Neuron (in vitro differentiated cells): ENCODE measurements at regions not wholly inside any gene's neighbourhood (a gene's known extent, or its start where the extent isn't known, plus 50 kb on each side); places are given as distances from the start of the nearest gene placed in this dataset.

Source experiments
- H2AFZ ChIP-seq: one replicate; pipeline ENCODE4 v1.6.1; 2013; ENCODE audit warnings: low read depth, mild to moderate bottlenecking, inconsistent platforms, low read length, moderate library complexity
- H3K27me3 ChIP-seq: one replicate; pipeline ENCODE4 v1.6.1; 2013; ENCODE audit warnings: low read length; ENCODE audit not compliant: insufficient read depth
- H3K36me3 ChIP-seq: one replicate; pipeline ENCODE4 v1.6.1; 2013; ENCODE audit warnings: low read length; ENCODE audit not compliant: insufficient read depth
- H3K4me1 ChIP-seq: one replicate; pipeline ENCODE4 v1.6.1; 2013; ENCODE audit warnings: low read length; ENCODE audit not compliant: insufficient read depth
- H3K4me3 ChIP-seq: 2 replicates; pipeline ENCODE4 v1.5.1; 2013; ENCODE audit warnings: mild to moderate bottlenecking, low read length, moderate library complexity
- H3K9me3 ChIP-seq: one replicate; pipeline ENCODE4 v1.6.1; 2013; ENCODE audit warnings: low read length

DNA sequence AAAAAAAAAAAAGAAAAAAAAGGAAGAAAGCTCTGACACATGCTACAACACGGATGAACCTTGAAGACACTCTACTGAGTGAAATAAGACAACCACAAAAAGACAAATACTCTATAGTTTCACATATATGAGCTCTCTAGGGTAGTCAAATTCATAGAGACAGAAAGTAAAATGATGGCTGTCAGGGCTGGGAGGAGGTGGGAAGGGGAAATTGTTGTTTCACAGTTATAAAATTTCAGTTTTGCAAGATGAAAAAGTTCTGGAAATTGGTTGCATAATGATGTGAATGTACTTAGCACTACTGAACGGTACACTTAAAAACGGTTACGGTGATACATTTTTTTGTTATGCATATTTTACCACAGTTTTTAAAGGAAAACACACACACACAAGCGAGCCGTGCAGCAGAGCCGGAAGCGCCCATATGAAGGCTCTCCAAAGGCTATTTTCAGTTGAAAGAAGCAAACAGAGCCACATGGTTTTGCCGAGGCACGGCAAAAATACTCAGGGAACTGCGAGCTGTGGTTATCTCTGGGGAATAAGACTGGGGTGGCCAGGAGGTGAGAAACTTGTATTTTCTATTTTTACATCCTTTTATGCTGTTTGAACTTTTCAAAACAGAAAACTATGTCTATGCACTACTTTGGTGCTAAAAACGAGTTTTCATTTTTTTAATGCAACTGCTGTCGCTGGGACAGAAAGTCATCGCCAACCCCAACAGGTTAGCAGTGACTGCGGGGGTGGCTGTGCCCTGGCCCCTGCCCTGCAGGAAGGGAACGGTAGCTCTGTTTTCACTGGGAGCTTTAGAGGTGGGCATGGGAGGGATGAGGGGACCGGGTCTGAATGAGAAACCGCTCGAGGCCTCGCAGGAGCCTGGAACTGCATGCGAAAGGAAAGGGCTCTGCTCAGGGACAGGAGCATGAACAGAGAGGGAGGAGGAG is 132.9 kb downstream of the OAT start:
- Histone ChIP-seq H3K4me1 (peaks cover 4% of the 10 kb centered on the region), H3K36me3 (no peaks in the 10 kb centered on the region), H3K9me3 (no peaks in the 10 kb centered on the region), H2AFZ (no peak overlapping the region), H3K27me3 (no peaks in the 10 kb centered on the region), H3K4me3 (no peak overlapping the region)

DNA sequence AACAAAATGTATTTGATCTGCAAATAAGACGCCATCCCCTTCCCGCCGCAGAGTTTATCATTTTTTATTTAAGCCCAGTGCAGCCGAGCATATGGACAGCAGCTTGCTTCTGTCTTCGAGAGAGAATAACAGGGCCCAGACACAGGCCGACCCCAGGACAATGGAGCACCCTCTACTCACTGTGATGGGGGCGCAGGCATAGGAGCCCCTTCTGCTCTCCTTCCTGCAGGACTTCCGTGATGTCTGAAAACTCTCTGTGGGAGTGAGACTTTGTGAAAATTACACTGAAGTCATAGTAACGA is 134.8 kb downstream of the OAT start:
- Histone ChIP-seq H3K27me3 (no peaks in the 10 kb centered on the region), H3K4me3 (no peak overlapping the region), H3K36me3 (no peaks in the 10 kb centered on the region)

DNA sequence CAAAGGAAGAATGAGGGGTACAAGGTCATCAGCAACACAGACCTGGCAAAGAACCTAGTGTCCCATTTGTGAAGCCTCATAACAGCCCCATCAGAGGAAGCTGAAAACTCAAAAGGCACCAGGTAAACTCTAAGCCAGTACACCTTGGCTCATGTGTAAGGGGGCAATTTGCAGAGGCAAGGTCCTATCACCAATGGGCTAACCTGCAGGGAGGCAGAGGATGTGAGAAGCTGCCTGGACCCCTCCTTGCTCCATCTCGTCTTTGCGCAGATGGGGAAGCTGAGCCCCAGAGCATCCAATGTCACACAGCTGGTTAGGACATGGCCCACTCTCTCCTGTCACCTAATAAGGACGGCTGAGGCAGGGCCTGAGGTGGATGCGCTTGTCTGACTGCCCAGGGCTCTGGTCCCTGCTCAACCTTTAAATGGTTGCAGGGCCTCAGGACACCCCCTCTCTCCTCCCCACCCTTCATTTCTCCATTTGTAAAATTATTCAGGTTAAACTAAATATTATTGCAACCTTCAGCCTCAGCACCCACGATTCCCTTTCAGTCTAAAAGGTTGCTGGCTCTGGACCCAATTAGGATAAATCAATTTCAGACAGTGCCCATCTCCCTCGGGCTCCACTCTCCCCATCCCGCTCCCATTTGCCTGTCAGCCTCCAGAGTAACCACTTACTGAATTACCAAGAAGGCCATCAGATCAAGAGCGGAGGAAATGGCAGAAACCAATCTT is 135.3 kb downstream of the OAT start:
- no peak overlapping the region for H3K4me3 ChIP-seq
- H3K36me3 ChIP-seq, result no peaks in the 10 kb centered on the region
- H2AFZ ChIP-seq, result no peak overlapping the region
- no peaks in the 10 kb centered on the region for H3K27me3 ChIP-seq
- H3K4me1 ChIP-seq, result no peaks in the 10 kb centered on the region
- no peaks in the 10 kb centered on the region for H3K9me3 ChIP-seq

More for the DNA sequence above, 134.8 kb downstream of the OAT start:
- no peaks in the 10 kb centered on the region for H3K9me3 ChIP-seq
- peaks cover 4% of the 10 kb centered on the region for H3K4me1 ChIP-seq
- H2AFZ ChIP-seq, result no peak overlapping the region

DNA sequence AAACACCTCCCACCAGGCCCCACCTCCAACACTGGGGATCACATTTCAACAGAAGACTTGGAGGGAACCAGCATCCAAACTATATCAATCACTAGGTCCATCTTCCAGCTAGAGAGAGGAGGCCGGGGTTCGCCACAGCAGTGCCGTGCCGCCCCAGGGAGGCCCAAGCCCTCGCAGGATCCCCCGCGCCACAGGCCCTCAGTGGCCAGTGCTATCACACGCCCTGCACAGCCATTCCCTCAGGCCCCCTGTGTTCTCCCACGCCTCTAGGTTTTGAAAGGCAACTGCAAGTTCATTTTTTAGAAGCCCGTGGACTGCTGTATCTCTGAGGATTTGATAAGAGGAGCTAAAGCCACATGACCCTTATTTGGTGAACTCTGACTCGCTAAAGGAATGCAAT is 136.4 kb downstream of the OAT start:
- H3K27me3 ChIP-seq, result no peaks in the 10 kb centered on the region
- H3K4me3 ChIP-seq, result no peak overlapping the region
- no peak overlapping the region for H2AFZ ChIP-seq
- no peaks in the 10 kb centered on the region for H3K4me1 ChIP-seq
- no peaks in the 10 kb centered on the region for H3K36me3 ChIP-seq
- H3K9me3 ChIP-seq, result no peaks in the 10 kb centered on the region

DNA sequence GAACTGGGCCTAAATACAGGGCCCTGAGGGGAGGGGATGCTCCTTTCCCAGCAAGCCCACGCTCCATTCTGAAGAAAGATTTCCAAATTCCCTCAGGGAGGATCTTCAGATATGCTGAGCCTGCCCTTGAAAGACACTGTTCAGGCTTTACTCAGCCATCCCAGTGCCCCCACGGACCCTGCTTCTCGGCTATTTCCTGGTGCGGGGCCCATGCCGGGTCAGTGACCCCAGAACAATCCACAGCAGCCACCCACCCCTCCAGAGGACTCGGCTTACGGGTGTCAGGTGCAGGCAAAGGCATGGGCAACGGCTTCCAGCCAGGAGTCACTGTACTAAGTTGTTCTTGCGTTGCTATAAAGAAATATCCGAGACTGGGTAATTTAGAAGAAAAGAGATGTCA is 137.1 kb downstream of the OAT start:
- Histone ChIP-seq H3K27me3 (no peaks in the 10 kb centered on the region), H3K36me3 (no peaks in the 10 kb centered on the region), H3K9me3 (no peaks in the 10 kb centered on the region), H2AFZ (no peak overlapping the region), H3K4me1 (no peaks in the 10 kb centered on the region), H3K4me3 (no peak overlapping the region)

DNA sequence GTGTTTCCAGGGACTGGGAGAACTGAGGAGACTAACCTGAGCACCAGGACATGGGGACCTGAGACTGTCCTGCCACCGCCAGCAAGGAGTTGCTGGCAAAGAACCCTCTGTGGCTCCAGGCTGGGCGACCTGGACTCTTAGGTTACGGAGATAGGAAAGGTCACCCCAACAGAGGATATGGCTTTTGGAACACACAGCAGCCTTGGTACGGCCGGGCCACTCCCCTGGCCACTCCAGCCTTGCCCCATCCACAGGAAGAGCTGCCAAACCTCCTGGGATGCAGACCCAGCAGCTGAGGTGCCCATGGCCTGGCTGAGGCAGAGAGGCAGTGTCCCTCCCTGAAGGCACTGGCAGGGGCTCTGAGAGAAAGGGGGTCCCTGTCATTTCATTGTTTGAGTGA is 137.8 kb downstream of the OAT start:
- Histone ChIP-seq H3K4me3 (no peak overlapping the region), H3K4me1 (no peaks in the 10 kb centered on the region), H3K27me3 (no peaks in the 10 kb centered on the region), H2AFZ (no peak overlapping the region), H3K9me3 (no peaks in the 10 kb centered on the region), H3K36me3 (no peaks in the 10 kb centered on the region)

DNA sequence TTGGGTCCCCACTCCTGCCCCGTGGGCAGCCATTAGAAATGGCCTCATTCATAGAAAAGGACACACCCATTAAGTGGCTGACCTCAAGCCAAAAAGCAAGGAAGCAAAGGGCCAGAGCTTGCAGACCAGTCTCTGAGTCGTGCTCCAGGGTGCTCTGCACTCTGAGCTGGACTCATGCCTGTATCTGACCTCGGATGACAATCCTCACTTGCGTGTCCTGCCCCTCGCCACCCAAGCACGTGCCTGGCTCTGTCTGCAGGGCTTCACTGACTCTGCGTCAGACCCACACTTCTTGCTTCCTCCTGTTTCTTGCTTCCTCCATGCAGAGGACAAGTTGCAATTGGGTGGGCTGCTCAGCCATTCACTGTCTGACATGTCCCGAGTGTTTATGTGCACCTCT is 138.8 kb downstream of the OAT start:
- no peaks in the 10 kb centered on the region for H3K27me3 ChIP-seq

DNA sequence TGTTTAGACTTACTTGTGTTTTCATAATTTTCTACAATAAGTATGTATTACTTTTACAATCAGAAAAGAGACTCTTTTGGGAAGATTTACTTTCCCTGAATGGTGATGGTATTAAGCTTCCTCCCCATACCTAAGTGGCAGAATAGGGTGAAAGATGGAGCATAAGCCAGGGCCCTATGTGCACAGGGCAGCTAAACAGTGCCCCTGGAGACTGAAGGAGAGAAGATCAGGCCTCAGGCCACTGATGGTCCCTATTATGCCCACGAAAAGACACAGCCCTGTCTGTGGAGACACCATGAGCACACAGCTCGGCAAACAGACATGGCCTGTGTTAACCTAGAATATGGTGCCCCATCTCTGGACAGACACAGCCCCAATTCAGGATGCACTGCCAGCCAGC is 139.4 kb downstream of the OAT start:
- H3K27me3 ChIP-seq, result no peaks in the 10 kb centered on the region
- H3K4me3 ChIP-seq, result no peak overlapping the region

More for the DNA sequence above, 138.8 kb downstream of the OAT start:
- no peak overlapping the region for H2AFZ ChIP-seq
- no peaks in the 10 kb centered on the region for H3K36me3 ChIP-seq
- H3K4me1 ChIP-seq, result no peaks in the 10 kb centered on the region
- no peak overlapping the region for H3K4me3 ChIP-seq
- H3K9me3 ChIP-seq, result no peaks in the 10 kb centered on the region

DNA sequence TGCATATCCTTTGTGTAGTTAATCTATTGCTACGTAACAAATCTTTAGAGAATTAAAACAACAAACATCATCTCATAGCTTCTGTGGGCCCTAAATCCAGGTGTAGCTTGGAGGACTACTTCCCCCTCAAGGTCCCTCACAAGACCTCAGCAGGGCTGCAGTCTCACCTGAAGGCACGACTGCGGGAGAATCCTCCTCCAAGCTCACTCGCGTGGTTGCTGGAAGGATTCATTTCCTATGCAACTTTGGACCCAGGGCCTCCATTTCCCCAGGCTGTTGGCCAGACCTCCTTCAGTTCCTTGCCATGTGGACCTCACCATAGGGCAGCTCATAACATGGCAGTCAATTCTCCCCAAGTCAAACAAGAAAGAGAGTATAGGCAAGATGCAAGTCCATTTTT is 140.4 kb downstream of the OAT start:
- H2AFZ ChIP-seq, result no peak overlapping the region
- H3K4me3 ChIP-seq, result no peak overlapping the region
- no peaks in the 10 kb centered on the region for H3K36me3 ChIP-seq
- no peaks in the 10 kb centered on the region for H3K9me3 ChIP-seq
- H3K27me3 ChIP-seq, result no peaks in the 10 kb centered on the region
- H3K4me1 ChIP-seq, result no peaks in the 10 kb centered on the region

More for the DNA sequence above, 139.4 kb downstream of the OAT start:
- Histone ChIP-seq H2AFZ (no peak overlapping the region), H3K4me1 (no peaks in the 10 kb centered on the region), H3K36me3 (no peaks in the 10 kb centered on the region), H3K9me3 (no peaks in the 10 kb centered on the region)

DNA sequence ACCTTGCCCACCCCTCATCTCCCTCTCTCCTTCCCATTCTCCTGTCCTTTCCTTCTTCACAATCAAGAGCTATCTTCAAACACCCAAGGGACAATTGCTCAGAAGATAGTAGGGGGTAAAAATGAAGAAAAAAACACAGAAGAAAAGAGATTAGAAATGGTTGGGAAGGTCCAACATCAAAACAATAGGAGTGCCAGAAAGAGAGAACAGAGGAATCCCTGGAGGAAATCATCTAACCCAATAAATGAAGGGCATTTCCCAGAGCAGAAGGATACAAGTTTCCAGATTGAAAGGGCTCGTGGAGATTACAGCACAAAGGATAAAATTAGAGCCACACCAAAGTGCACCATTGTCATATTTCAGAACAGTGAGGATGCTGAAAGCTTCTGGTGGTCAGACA is 145.6 kb downstream of the OAT start:
- Histone ChIP-seq H3K27me3 (no peaks in the 10 kb centered on the region), H3K4me3 (no peak overlapping the region), H3K36me3 (no peaks in the 10 kb centered on the region), H2AFZ (no peak overlapping the region), H3K9me3 (peaks cover 2% of the 10 kb centered on the region), H3K4me1 (no peaks in the 10 kb centered on the region)

DNA sequence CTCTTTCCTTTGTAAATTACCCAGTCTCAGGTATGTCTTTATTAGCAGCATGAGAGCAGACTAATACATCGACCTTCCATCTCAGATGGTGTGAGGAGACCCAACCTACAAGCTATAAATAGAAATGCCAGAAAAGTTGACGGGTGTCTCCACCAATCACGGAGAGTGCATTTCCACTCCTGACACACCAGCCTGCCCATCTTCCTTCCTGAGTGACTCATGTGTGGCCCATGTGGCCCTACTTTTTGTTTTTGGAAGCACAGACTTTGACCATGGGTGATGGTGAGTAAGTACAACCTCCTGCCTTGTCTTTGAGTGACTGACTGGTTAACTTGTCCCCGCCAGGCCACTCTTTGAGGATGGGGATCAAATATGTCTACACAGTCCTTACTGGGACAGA is 147.0 kb downstream of the OAT start:
- no peaks in the 10 kb centered on the region for H3K36me3 ChIP-seq
- H3K9me3 ChIP-seq, result peaks cover 2% of the 10 kb centered on the region
- peaks cover 2% of the 10 kb centered on the region for H3K27me3 ChIP-seq
- no peak overlapping the region for H3K4me3 ChIP-seq
- H2AFZ ChIP-seq, result no peak overlapping the region
- no peaks in the 10 kb centered on the region for H3K4me1 ChIP-seq

DNA sequence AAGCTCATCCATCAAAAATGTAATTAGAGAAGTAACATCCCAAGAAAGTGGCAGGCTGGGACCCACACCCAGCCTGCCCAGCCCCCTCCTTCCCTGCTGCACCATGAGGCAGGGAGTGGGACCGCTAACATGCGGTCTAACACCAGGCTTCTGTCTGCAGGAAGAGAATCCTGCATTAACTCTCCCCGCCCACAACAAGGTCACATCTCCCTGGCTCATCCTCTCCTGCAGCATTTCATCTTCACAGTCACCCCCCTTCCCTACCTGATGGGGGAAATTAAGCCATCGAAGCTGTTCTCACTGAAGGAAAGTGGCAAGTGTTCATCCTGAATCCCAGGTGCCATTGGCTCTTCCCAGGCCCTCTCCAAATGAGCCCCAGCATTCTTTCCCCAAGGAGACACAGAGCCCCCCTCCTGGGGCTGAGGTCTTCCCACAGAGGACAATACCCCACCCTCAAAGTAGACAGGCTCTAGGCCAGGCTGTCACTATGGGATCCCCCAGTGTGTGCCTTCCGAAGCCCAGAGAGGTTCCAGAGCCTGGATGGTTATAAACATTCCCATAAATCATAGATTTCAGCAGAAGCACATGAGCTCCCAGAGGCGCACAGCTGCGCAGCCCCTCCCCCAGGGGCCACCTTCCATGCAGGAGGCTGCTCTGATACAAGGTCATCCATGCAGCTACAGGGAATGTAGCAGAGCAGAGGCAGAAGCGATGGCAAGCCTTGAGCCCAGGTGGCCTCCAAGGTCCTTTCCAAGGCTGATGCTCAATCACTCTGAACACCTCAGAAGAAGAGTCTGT is 148.0 kb downstream of the OAT start:
- Histone ChIP-seq H3K4me3 (no peak overlapping the region), H3K27me3 (peaks cover 2% of the 10 kb centered on the region), H3K9me3 (peaks cover 2% of the 10 kb centered on the region), H3K36me3 (no peaks in the 10 kb centered on the region), H3K4me1 (no peaks in the 10 kb centered on the region), H2AFZ (no peak overlapping the region)

DNA sequence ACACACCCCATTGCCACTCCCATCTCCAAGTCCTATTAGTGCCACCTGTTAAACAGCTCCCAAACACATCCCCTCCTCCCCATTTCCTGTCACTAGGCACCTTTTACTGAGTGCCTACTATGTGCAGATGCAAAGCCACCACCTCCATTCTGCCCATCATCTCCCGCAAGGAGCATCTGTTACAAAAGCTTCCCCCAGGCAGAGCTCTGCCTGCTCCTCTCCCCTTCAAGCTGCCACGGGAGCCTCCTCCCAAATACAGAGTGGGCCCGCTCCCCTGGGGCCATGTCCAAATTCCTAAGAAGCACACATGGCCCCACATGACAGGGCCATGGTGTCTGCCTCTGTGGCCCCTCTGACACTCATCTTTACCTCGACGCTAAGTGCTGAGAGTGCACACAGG is 149.7 kb downstream of the OAT start:
- H3K36me3 ChIP-seq, result no peaks in the 10 kb centered on the region
- H3K4me1 ChIP-seq, result no peaks in the 10 kb centered on the region
- H3K4me3 ChIP-seq, result no peak overlapping the region
- H2AFZ ChIP-seq, result no peak overlapping the region
- peaks cover 2% of the 10 kb centered on the region for H3K9me3 ChIP-seq
- H3K27me3 ChIP-seq, result peaks cover 2% of the 10 kb centered on the region
